Panc1 (cell line): ENCODE measurements at regions not wholly inside any gene's neighbourhood (a gene's known extent, or its start where the extent isn't known, plus 50 kb on each side); places are given as distances from the start of the nearest gene placed in this dataset.

Experiments used
- CTCF ChIP-seq: fragments of 450-650 bp; IDR thresholded peaks from 2 replicates; pipeline ENCODE4 v1.5.1; 2017; ENCODE audit warnings: mild to moderate bottlenecking
- POLR2AphosphoS5 ChIP-seq: IDR thresholded peaks from 2 replicates; pipeline ENCODE4 v1.6.1; 2012; ENCODE audit warnings: mild to moderate bottlenecking, low read depth, low read length, moderate library complexity
- REST ChIP-seq, 2 experiments: IDR thresholded peaks; 2 replicates each; pipeline ENCODE4 v1.6.1; 2011 to 2012; ENCODE audit warnings: low read depth in 2 of 2, control low read depth in 1 of 2, low read length in 1 of 2, mild to moderate bottlenecking in 1 of 2, moderate library complexity in 1 of 2; ENCODE audit not compliant: insufficient read depth in 1 of 2

- no peak for TF ChIP-seq CTCF
- TF ChIP-seq POLR2AphosphoS5 = no peak
- TF ChIP-seq REST (IDR thresholded peaks at IDR 0.05; ENCODE audit: insufficient read depth in 1 of 2, low read depth in 2 of 2, low read length in 1 of 2) = no peak
These were observed 115.7 kb upstream of the PMFBP1 start for GRCh38 chr16:72287649-72288048.
